Colon (tissue), 2 donors: ENCODE measurements at regions not wholly inside any gene's neighbourhood (a gene's known extent, or its start where the extent isn't known, plus 50 kb on each side); places are given as distances from the start of the nearest gene placed in this dataset.

Experiments used
- FAIRE-seq: peaks from 2 replicates; lab custom pipeline; 2012; peaks lifted over from hg19 to GRCh38; lab: Jason Lieb, UNC
- donor health status: control.
- donor health status: control.

GRCh38 chr5:171629221-171629620, 156.4 kb upstream of the SMIM23 start:
- FAIRE-seq = no peak

- no peak for FAIRE-seq
These were observed 155.8 kb upstream of the SMIM23 start for GRCh38 chr5:171629628-171630349.

- no peak for FAIRE-seq
These were observed 155.1 kb upstream of the SMIM23 start for GRCh38 chr5:171630350-171631065.

GRCh38 chr5:171632616-171633015, 153.0 kb upstream of the SMIM23 start:
- FAIRE-seq = no peak

GRCh38 chr5:171633776-171634470, 151.7 kb upstream of the SMIM23 start:
- FAIRE-seq = no peak

GRCh38 chr5:171634511-171634910, 151.1 kb upstream of the SMIM23 start:
- FAIRE-seq = no peak

- FAIRE-seq = no peak
These were observed 150.6 kb upstream of the SMIM23 start for GRCh38 chr5:171635028-171635427.

- FAIRE-seq = no peak
These were observed 149.9 kb upstream of the SMIM23 start for GRCh38 chr5:171635561-171636245.

GRCh38 chr5:171637811-171638210, 147.8 kb upstream of the SMIM23 start:
- no peak for FAIRE-seq

GRCh38 chr5:171639205-171639621, 146.4 kb upstream of the SMIM23 start:
- FAIRE-seq = no peak

- FAIRE-seq = no peak
These were observed 145.7 kb upstream of the SMIM23 start for GRCh38 chr5:171639966-171640365.

GRCh38 chr5:171640480-171640879, 145.1 kb upstream of the SMIM23 start:
- FAIRE-seq = no peak

GRCh38 chr5:171641891-171642290, 143.7 kb upstream of the SMIM23 start:
- FAIRE-seq = no peak

- no peak for FAIRE-seq
These were observed 142.7 kb upstream of the SMIM23 start for GRCh38 chr5:171642894-171643293.

- no peak for FAIRE-seq
These were observed 141.1 kb upstream of the SMIM23 start for GRCh38 chr5:171644536-171644935.

- FAIRE-seq = no peak
These were observed 139.2 kb upstream of the SMIM23 start for GRCh38 chr5:171646102-171647042.

GRCh38 chr5:171647043-171647903, 138.3 kb upstream of the SMIM23 start:
- no peak for FAIRE-seq

GRCh38 chr5:171647904-171648260, 137.7 kb upstream of the SMIM23 start:
- no peak for FAIRE-seq

GRCh38 chr5:171648279-171649074, 137.1 kb upstream of the SMIM23 start:
- FAIRE-seq = no peak

GRCh38 chr5:171649075-171649401, 136.6 kb upstream of the SMIM23 start:
- no peak for FAIRE-seq
